Pulmonary artery endothelial cell (primary cell): ENCODE measurements at regions not wholly inside any gene's neighbourhood (a gene's known extent, or its start where the extent isn't known, plus 50 kb on each side); places are given as distances from the start of the nearest gene placed in this dataset.

Source experiments
- DNase-seq: peaks from one replicate; pipeline ENCODE4 v3.0.0-alpha.2; 2011; ENCODE audit warnings: low read depth, low spot score

GRCh38 chr10:10542477-10542876 lies 475.2 kb upstream of the CELF2 start:
- no peak for DNase-seq

- DNase-seq, result no peak
Measured at GRCh38 chr10:10544890-10545289, 472.8 kb upstream of the CELF2 start.

- no peak for DNase-seq
Measured at GRCh38 chr10:10545771-10546170, 471.9 kb upstream of the CELF2 start.

- DNase-seq, result no peak
Measured at GRCh38 chr10:10551596-10552301, 465.9 kb upstream of the CELF2 start.

- DNase-seq, result no peak
Measured at GRCh38 chr10:10552948-10553347, 464.7 kb upstream of the CELF2 start.

- DNase-seq, result no peak
Measured at GRCh38 chr10:10564081-10564794, 453.4 kb upstream of the CELF2 start.

GRCh38 chr10:10576937-10577336 lies 440.7 kb upstream of the CELF2 start:
- no peak for DNase-seq

- no peak for DNase-seq
Measured at GRCh38 chr10:10579709-10580108, 438.0 kb upstream of the CELF2 start.

- no peak for DNase-seq
Measured at GRCh38 chr10:10584161-10584560, 433.5 kb upstream of the CELF2 start.

GRCh38 chr10:10587744-10588393 lies 429.8 kb upstream of the CELF2 start:
- no peak for DNase-seq

GRCh38 chr10:10589540-10590303 lies 427.9 kb upstream of the CELF2 start:
- no peak for DNase-seq

- DNase-seq, result no peak
Measured at GRCh38 chr10:10591715-10592341, 425.8 kb upstream of the CELF2 start.

GRCh38 chr10:10596256-10596655 lies 421.4 kb upstream of the CELF2 start:
- DNase-seq, result no peak

- no peak for DNase-seq
Measured at GRCh38 chr10:10598297-10598696, 419.4 kb upstream of the CELF2 start.

GRCh38 chr10:10600004-10600403 lies 417.7 kb upstream of the CELF2 start:
- DNase-seq, result no peak

- no peak for DNase-seq
Measured at GRCh38 chr10:10605551-10606081, 412.1 kb upstream of the CELF2 start.

GRCh38 chr10:10609379-10609955 lies 408.2 kb upstream of the CELF2 start:
- DNase-seq, result no peak

- no peak for DNase-seq
Measured at GRCh38 chr10:10610171-10610570, 407.5 kb upstream of the CELF2 start.

- no peak for DNase-seq
Measured at GRCh38 chr10:10612151-10612550, 405.5 kb upstream of the CELF2 start.

GRCh38 chr10:10613656-10614244 lies 403.9 kb upstream of the CELF2 start:
- no peak for DNase-seq
